HG03521 (cell line): ENCODE measurements at regions not wholly inside any gene's neighbourhood (a gene's known extent, or its start where the extent isn't known, plus 50 kb on each side); places are given as distances from the start of the nearest gene placed in this dataset.
"Not testable (repeated sequence)": the region's sequence is repeated elsewhere in the genome, so short reads cannot be mapped to it uniquely, and the experiment has no call there.

ENCODE experiments used
- ATAC-seq: cut with Tn5 transposase; IDR thresholded peaks from one replicate; pipeline ENCODE4 v1.9.1; 2021; ENCODE audit warnings: mild to moderate bottlenecking, moderate library complexity; ENCODE audit not compliant: unreplicated experiment

DNA sequence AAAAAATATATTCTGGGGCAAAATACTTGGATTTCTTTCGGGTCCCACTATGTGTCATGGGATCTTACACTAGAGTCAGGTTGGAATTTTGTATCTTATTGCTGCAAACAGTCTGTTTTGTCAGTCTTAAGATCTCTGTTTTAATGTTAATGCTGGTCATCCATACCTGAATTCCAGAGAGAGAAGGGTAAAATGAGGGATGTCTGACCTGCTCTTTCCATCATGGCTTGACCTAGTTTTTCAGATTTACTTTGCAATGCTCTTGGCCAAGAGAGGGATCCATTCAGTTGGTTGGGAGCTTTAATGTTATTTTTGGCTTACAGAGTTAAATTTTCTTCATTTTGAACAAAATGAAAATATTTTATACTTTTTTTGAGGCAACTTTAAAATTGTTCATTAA lies 117.2 kb downstream of the CASP12 start:
- ATAC-seq: no peak

DNA sequence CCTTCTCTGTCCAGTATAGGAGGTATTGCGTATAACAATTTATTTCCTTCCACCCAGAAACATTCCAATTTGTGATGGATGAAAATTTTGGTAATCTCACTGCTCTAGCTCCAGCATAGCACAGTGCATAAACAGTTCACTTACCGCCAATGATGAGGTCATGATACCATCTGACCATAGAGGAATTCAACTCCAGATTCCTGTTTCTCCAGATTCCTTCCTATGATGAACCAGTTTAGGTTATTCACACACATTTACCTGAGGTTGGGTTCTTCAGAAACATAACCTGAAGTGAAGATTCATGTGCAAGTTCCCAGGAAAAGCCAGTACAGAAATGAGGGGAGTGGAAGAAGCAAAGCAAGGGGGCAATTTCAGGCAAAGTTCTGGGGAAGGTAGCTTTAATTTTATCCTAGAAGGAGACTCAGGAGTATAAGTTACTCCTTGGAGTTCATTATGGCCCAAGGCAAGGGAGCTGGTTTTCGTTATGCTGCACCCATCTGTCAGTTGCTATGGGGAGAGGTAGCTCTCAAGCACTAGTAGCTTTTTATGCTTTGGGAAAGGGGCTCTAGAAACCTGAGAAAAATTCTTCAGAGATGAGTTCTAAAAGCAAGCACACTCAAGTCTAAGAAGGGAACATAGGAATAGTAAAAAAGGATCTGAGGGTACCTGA lies 121.6 kb downstream of the CASP12 start:
- ATAC-seq: no peak

DNA sequence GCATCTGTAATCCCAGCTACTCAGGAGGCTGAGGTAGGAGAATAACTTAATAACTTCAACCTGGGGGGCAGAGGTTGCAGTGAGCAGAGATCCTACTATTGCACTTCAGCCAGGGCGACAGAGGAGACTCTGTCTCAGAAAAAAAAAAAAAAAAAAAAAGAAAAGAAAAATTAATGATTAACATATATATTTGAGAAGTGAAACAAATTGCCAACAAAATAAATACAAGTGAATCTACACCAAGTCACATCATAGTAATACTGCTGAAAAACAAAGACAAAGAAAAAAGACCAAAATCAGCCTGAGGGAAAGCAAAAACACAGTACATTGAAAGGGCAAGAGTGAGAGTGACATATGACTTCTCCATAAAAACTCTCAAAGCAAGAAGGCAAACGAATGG lies 123.7 kb downstream of the CASP12 start:
- ATAC-seq: no peak

DNA sequence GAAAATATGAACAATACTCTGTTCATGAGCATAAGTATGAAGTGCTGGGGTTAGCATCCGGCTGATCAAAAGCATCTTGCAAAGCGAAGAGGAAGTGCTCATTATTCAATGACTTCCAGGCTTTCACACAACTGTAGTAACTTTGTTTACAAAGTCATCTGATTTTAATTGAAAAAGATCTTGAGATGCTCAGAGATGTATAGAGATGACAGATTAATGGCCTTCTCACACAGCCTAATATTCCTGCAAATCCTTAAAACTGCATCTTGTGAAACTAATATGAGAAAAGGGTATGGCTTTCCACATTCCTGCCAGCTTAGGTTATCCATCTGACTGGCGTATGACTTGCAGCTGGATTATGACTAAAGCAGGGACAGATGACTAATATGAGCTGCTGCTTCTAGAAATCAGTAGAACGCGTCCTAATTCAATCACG lies 125.4 kb downstream of the CASP12 start:
- no peak for ATAC-seq

DNA sequence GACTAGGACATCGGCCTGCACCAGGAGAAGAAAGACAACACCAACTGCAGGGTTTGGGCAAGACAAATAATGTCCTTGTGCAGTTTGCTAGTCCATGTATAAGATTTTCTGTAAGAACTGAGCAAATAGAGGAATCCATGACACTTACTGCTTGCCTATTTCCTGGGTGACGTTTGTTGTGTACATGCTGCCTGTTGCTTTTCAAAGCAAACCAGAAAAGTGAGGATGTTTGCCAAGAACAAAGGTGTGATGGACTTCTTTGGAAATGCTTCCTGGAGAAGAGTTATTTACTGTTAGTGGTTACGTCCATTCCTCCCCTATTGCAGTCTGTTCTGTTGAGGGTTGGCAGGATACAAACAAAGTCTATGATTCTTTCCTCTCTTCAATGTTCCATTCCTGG lies 126.5 kb downstream of the CASP12 start:
- no peak for ATAC-seq

DNA sequence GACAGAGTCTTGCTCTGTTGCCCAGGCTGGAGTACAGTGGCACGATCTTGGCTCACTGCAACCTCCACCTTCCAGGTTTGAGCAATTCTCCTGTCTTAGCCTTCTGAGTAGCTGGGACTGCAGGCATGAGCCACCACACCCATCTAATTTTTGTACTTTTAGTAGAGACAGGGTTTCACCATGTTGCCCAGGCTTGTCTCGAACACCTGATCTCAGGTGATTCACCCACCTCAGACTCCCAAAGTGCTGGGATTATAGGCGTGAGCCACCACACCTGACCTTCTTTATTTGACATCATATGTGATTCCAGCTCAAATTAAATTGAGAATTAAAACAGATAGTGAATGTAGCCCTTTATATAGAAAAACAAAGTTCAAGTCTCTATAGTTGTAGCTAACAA lies 127.2 kb downstream of the CASP12 start:
- not testable (repeated sequence) for ATAC-seq

DNA sequence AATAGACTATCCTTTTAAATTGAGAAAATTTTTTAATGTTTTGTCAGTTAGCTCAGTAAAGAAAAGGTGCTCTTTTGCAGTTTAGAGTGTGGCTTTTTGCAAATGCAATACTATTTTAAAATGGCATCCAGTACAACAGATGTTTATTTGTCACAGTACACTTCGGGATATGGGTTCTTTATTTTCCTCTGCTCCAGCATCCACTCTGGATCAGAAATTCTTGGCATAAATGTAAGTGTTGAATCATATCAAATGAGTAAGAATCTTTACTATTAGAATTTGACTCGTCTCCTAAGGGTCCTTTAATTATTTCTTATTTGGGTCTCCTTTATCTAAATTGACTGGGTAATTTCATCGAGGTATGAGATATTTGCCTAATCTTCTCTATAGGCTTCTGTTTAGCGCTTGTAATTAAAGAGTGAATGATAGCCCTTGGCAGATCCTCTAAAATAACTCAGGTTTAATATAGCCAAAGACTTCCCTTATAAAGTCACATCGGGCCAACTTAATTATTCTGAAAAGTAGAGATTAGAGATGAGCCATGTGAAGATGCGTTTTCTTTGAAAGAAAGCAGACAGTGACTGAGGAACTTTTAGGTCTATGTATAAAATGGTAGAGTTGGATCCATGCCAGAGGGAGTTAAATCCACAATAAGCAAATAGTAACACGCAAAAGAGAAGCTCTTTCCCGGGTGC lies 132.7 kb downstream of the CASP12 start:
- no peak for ATAC-seq

DNA sequence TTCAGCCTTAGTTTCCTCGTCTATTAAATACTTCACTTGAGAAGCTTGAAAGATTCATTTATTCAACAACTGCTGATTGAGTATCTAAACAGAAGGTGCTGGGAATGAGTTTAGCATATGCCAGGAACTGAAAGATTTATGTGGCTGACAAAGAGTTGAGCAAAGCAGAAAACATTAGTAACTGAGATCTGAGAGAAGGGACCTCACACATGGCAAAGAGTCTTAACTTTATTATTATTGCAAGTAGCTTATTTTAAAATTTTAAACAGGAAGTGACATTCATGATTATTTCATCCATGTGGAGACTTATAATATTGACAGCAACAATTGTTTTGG lies 133.6 kb downstream of the CASP12 start:
- no peak for ATAC-seq

DNA sequence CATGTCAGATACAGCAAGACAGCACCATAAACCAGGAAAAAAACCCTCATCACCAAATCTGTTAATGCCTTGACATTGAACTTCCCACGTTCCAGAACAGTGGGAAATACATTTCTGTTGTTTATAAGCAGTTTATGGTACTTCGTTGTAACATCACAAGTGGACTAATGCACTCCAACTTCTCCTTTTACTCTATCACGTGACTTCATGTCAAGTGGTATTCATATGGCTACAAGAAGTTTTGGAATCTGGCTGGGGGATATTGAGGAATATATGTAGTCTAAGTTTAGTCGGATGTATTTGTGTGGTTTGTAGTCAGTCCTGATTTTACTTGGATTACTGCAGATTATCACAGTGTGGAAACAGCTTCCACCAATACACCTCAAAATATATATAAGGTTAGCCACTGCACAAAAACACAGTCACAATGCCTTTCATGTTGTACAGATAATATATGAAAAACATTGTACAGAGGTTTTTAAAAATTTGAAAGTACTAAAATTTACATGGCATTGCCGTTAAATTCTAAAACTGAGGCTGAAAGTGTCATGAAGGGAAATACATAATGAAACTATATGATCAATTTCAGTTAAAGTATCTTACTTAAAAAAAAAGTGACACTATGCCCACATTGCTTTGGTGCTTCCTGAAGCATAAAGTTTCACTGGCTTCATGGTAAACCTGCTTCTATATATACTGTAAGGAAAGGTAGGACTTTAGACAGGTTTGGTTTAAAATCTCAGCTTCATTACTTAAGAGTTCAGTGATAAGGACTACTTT lies 134.1 kb downstream of the CASP12 start:
- ATAC-seq: no peak

DNA sequence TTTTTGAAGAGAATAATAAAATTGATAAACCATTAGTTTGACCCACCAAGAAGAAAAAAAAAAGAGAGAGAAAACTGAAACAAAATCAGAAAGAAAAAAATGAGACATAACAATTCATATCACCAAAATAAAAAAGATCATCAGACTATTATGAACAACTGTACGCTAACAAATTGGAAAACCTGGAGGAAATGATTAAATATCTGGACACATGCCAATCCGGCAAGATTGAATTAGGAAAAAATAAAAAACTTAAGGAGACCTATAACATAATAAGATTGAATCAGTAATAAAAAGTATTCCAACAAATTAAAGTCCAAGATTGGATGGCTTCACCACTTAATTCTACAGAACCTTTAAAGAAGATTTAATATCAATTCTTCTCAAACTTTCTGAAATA lies 136.7 kb downstream of the CASP12 start:
- no peak for ATAC-seq

DNA sequence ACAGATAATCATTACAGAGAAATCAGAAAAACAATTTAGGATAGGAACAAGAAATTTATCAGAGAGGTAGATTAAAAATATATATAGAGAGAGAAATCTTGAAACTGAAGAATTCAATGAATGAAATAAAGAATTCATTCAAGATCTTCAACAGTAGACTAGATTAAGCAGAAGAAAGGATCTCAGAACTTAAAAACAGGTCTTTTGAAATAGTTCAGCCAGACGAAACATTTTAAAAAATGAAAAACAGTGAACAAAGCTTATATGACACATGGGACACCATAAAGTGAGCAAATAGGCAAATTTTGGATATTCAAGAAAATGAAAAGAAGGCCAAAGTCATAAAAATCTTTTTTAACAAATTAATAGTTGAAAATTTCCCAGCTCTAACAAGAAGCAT lies 138.8 kb downstream of the CASP12 start:
- ATAC-seq: no peak

DNA sequence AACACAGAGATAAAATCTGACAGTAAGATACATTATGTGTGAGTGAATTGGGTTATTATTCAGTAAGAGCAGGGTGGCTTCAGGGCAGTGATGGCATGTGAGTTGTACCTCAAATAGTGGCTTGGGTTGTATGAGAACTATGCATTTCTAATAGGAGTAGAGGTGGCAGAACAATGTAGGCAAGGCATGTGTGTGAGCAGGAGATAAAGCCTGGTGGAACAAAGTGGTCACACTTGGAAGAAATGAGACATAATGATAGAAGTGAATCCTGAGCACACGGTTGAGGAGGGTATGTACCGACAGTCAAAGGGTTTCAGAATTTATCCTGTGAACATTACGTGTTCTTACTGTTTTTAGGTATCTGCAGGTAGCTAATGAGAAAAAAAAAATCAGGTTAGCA lies 159.3 kb downstream of the CASP12 start:
- no peak for ATAC-seq

DNA sequence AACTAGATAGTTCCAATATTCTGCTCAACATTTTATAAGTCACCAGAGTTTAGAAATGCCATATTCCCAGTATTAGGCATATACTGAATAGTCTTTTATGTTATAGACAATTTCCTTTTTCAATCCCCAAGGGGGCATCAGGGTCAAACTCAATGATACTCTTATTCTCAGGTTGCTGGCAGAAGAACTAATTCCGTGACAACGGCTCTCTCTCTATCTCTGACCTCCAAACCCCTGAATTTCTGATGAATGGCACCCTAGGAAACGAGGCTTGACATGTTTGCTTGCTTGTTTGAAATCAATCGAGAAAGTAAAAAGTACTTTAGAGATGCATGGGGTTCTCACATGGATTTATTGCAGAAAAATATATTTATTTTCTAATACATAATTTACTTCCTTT lies 160.1 kb downstream of the CASP12 start:
- no peak for ATAC-seq

DNA sequence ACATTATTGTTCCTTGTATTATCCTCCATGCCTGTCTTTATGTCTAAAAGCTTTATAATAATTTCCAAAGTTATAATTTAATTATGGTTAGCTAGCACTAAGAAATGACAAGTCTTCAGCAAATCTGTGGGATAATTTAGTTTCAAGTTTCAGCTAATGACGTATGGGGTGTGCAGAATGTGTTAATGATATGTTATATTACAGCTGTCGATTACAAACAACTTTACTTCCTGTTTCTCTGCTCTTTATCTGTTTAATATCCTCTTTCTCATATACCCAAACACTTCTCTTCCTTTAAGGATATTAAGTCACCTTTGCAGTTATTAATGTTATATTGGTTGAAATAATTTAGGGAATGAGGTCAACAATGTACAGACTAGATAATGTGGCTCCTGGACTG lies 161.8 kb downstream of the CASP12 start:
- no peak for ATAC-seq

DNA sequence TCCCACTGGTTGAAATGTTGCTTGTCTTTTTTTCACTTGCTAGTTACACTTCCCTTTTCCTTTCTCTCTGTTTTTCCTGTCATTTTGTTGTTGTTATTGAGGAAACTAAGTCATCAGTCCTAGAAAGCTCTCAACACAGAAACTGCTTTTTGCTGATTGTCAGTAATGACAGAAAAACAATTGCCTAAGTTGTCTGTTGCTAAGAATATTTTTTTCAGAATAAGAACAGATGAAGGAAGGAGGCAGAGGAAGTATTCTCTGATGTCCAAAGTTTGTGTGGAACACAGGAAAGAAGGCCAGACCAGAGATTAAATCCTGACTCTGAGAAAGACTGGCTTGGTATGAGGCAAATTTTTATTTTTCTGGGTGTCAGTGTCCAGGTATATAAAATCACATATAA lies 163.3 kb downstream of the CASP12 start:
- no peak for ATAC-seq

DNA sequence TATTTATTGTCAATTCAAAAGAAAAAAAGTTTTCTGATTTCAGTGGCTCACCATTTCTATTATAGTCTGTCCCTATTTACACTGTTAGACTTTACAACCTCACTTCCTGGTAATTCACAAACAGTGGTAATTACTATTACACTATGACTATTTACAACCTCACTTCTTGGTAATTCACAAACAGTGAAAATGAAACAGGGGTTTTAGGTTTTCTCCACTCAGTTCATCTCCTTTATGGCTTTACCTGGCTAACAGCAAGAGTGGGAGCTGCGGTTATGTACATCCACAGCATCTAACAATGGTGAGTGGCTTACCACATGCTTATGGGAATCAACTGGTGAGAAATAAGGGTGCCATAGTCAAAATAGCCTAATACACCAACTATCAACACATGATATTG lies 166.4 kb downstream of the CASP12 start:
- ATAC-seq: no peak

DNA sequence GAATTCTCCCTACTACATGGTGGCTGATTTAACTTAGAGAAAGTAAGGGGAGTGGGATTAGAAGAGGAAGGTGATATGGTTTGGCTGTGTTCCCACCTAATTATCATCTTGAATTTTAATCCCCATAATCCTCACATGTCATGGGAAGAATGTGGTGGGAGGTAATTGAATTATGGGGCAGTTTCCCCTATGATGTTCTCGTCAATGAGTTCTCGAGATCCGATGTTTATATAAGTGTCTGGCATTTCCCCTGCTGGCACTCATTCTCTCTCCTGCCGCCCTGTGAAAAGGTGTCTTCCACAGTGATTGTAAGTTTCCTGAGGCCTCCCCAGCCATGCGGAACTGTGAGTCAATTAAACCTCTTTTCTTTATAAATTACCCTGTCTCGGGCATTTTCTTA lies 169.3 kb downstream of the CASP12 start:
- ATAC-seq: no peak

DNA sequence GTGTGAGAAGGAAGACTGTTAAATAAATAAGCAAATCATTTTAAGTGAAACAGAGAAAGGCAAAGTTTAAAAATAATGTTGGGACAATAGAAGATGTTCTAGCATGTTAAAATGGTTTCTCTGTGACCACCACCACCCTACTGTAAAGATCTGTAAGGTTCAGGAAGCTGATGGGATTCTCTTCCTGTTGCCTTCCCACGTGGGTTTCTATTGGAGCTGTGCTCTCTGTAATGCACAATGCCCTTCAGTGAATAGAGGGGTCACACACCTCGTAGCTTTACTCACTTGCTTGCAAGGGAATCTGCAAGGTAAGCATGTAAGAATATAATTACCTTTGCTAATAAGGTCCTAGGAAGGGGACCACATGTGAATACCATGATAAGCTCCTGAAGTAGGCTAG lies 170.5 kb downstream of the CASP12 start:
- ATAC-seq: no peak

DNA sequence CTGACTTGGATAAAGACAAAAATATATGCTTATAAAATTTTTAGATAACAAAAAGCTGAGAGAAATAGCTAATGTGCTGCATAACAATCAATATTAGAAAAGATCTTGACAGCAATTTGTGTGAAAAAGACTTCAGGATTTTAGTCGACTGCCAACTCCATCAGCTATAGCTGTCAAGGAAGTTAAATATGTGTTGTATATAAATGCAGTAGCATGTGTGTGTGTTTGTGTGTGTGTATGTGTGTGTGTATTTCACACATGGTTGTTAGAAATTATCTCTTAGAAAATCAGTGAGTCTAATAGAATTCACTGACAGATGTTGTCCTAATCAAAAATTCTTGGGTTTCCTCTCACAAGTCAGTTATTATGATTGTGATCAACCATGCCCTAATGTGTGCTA lies 171.2 kb downstream of the CASP12 start:
- no peak for ATAC-seq

DNA sequence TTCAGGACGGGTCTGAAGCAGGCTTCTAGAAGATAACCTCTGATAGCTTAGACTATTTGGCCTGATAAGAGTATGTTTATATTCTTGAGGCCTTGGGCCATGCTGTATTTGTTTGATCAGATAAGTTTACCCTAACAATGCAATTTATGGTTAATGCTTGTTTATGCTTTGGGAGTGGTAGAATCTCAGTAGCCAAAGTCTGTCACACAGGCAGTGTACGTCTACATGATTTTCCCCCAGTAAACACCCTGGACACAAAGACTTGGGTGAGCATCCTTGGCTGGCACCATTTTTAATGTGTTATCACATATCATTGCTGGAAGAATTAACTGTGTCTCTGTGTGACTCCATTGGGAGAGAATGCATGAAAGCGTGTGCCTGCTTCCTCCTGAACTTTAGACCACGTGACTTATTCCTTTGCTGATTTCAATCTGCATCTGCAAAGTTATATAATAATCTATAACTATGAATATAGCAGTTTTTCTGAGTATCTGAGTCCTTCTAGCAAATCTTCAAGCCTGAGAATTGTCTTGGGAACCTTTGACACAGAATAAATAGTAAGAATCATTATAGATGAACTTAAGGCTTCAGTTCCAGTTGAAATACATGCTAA lies 172.4 kb downstream of the CASP12 start:
- no peak for ATAC-seq

DNA sequence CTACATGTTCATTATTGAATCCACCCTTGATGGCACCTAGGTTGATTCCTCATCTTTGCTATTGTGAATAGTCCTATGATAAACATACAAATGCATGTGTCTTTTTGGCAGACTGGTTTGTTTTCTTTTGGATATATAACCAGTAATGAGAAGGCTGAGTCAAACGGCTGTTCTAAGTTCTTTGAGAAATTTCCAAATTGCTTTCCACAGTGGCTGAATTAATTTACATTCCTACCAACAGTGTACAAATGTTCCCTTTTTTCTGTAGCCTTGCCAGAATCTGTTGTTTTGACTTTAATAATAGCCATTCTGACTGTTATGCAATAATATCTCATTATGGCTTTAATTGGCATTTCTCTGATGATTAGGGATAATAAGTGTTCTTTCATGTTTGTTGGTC lies 184.9 kb downstream of the CASP12 start:
- ATAC-seq: no peak
